Erythroblast (primary cell): ENCODE measurements at regions not wholly inside any gene's neighbourhood (a gene's known extent, or its start where the extent isn't known, plus 50 kb on each side); places are given as distances from the start of the nearest gene placed in this dataset.

Experiments used
- DNase-seq, 2 experiments: peaks; one replicate each; lab custom pipeline; 2025; lab: John Stamatoyannopoulos, UW
- GATA1 ChIP-seq: IDR thresholded peaks from 2 replicates; pipeline ENCODE4 v1.6.1; 2011; ENCODE audit warnings: low read depth, mild to moderate bottlenecking, control low read depth, low read length, moderate library complexity
- POLR2A ChIP-seq: IDR thresholded peaks from 2 replicates; pipeline ENCODE4 v1.6.1; 2011; ENCODE audit warnings: mild to moderate bottlenecking, low read length

DNA sequence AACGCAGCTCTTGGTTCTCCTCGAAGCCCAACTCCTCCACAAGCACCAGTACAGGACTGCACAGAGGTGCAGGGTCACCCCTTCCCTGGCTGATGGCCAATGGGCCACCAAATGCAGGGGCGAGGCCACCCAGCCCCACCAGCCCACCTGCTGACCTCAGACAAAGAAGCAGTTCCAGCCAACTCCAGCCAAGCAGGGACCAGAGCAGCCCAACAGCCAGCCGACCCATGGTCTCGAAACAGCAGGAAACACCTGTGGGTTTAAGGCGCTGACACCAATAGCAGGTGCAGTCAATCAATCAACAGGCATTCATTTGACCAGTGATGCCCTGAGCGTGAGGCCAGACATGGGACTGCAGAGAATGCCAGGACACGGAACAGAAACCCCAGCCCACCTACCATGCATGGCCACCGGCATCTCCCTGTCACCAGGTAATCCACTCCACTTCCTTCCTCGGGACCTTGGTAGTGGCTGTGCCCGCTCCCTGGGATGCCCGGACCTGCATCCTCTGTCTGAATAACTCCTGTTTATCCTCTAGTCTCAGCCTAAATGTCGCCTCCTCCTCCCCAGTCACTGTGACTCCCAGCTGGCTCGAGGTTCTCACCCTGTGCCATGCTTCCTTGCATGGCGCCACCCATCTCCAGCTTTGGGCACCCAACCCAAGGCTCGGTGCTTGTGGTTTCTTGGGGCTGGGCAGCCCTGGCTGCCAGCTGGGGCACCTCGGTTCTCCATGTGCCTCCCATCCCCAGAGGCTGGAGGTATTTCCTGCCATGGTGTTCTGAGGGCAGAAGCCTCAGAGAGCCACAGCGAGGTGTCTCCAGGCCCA, 1475.4 kb downstream of the BRD1 start:
- no peak for DNase-seq
- TF ChIP-seq POLR2A (no peak), GATA1 (no peak)

DNA sequence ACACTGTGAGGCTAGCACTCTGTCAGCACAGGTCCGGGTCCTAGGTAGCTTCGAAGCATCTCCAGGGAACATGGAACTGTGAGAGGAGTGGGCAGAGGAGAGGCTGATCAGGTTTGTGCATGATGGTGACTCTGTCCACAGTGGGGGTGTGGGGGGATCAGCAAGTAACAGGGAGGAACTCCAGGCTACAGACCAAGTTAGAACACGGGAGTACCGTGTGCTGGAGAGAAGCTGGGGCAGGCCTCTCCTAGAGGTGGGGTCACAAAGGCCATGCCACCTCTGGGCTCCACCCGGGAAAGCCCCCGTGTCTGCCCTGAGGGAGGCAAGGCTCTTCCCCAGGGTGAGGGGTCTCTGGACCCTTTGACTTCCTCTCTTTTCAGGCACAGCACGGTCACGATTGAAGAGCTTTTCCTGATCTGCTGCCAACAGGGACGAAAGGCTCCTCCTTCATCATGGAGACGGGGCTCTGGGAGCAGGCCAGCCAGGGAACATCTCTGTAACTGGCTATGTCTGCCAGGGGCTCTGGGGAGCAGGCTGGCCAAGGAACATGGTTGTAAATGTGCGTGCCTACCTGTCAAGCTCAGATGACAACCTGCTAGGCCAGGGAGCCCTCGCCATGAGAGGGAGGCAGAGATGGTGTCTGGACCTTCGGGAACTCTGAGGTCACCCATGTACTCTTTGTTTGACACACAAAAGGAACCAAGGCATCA, 1476.1 kb downstream of the BRD1 start:
- no peak for DNase-seq
- TF ChIP-seq GATA1, result no peak
- no peak for TF ChIP-seq POLR2A

DNA sequence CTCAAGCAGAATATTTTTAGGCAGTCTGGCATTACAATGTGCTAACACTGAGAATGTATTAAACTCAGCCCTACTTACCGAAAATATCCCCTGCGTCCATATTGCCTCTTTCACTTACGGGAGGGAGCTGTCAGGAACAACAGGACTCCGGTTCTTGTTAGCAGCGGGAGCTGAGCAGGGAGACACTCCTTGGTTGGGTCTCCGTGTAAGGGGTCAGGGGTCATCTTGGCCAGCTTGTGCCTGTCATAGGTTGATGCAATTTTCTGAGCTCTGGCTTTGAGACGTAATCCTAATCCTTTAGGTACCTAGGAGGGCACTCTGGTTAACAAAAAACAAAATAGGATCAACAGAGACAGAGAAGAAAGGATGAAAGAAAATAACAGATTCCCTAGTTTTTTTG, 1477.2 kb downstream of the BRD1 start:
- TF ChIP-seq GATA1, result no peak
- no peak for TF ChIP-seq POLR2A
- DNase-seq, result no peak

DNA sequence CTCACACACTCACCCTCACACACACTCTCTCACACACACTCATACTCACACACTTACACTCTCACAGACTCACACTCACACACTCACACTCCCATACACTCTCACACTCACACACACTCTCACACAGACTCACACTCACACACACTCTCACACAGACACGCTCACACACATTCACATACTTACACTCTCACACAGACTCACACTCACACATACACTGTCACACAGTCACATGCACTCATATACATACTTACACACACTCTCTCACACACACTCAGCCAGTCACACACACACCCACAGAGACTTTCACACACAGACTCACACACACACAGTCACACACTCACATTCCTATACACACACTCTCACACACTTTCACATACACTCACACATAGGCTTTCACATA, 1478.8 kb downstream of the BRD1 start:
- TF ChIP-seq GATA1 (no peak), POLR2A (no peak)
- no peak for DNase-seq

DNA sequence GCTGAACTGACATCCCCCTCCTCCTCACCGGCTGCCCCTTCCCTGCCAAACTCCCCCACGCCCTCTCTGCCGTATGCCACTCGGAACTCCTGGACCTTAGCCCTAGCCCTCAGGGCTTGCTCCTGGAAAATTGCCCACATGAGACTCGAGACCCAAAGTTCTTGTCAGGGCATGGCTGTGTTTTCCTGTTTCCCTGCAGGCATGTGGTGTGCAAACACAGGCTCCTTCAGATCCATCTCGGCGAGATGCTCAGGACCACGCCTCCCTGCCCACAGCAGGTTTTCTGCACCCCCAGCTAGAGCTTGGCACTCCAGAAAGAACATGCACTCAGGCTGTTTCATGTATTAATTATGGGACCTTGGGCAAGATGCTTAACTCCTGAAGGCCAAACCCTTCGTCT, 1480.4 kb downstream of the BRD1 start:
- no peak for DNase-seq
- TF ChIP-seq GATA1 (no peak), POLR2A (no peak)

DNA sequence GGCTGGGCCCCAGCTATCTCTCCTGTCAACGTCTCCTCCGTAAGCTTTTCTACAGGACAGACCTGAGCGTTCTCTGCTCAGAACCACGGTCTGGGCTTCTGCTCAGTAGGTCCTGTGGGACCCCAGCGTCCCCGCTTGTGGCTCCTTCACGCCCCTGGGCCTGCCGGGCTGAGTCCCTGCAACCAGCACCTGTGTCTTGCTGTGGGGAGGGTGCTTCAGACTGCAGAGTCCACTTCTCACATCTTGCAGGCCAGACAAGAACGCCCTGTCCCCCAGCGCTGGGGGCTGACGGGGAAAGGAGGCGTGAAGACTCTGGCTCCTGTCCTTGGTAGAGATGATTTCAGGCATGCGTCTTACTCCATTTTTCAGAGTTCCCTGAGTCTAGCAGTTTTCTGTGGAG, 1480.8 kb downstream of the BRD1 start:
- DNase-seq, result no peak
- TF ChIP-seq POLR2A (no peak), GATA1 (no peak)

DNA sequence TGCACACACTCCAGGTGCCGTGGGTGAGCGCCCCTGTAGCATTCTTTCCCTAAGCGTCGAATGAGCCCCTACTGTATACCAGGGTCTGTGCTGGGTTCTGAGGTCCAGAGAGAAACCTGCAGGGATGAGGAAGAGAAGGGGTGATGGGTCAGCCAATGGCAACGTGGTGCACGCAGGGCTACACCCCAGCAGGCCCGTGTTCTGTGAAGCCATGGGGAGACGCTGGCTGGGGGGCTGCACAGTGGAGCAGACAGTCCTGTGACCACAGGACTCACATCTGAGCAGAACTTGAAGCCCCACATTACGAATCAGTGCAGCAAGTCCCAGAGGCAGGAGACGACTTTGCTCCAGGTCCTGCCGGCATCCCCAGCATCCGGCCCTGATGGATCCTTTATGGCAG, 1481.4 kb downstream of the BRD1 start:
- TF ChIP-seq GATA1 (no peak), POLR2A (no peak)
- DNase-seq, result no peak

DNA sequence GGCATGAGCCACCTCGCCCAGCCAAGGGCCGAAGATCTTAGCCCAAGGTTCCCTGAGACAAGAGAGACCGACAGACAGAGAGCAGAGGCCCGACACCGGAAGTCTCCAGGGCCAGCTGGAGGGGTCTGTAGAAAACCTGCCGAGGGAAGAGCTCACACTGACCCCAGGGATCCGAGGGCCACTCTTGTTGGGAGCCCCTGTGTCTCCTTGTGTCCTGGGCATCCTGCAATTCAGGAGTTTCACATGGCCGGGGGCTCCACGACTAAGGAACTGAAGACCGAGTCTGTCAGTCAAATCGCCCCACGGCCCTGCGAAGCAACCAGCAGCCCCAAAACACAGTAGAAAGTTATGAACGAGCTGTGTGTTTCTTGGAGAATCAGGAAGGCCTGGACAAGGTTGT, 1482.0 kb downstream of the BRD1 start:
- no peak for DNase-seq
- TF ChIP-seq GATA1 (no peak), POLR2A (no peak)

DNA sequence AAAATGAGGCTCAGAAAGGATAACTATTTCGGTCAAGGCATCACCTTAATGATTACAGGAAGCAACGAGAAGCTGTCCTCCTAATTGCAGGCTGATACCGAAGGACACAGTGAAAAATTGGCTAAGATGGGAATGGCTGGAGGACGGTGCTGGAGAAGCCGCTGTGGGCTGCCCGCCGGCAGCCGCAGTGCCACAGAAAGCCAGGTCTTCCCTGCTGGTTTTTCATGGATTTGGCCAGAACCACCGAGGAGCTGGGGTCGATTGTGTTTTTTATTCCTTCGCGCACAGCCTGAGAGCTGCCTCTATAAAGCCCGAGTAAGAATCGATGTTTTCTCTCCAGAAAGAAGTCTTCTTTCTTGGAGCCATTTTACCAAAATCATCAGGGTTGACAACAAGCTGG, 1484.2 kb downstream of the BRD1 start:
- no peak for DNase-seq
- no peak for TF ChIP-seq POLR2A
- no peak for TF ChIP-seq GATA1

DNA sequence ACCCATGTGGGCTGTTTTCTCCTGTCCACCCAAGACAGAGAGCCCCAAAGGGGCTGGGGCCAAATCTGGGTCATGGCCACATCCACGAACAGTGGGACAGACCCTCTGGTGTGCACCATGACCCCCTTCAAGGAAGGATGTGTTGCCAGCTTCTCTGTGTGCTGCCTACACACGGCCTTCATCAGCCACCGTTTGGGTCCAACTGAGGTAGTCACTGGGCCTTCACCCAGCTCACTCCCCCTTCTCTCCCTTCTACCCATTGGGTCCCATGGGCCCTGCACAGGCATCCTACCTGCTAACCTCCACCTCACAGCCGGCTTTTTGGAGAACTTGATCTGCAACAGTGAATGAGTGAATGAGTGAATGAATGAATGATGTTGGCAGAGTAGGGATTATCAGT, 1484.9 kb downstream of the BRD1 start:
- TF ChIP-seq GATA1 (no peak), POLR2A (no peak)
- DNase-seq, result no peak

DNA sequence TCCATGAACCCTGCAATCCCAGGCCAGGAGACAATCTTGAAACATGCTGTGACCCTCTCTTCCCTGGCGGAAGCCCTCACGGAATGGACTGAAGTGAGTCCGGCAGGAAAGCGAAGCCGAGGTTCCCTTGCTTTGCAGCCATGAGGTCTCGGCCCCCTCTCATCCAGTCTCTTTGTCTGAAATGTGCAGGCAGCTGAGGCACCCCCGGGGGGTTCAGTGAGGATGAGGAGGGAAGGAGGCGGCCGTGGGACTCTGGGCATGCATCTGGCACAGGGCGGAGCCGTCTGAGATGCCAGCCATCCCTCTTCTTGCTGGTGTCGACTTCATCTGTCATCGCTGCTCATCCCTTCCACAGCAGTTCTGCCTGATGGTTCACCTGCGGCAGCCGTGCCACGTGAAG, 1485.7 kb downstream of the BRD1 start:
- TF ChIP-seq POLR2A, result no peak
- no peak for TF ChIP-seq GATA1
- no peak for DNase-seq

DNA sequence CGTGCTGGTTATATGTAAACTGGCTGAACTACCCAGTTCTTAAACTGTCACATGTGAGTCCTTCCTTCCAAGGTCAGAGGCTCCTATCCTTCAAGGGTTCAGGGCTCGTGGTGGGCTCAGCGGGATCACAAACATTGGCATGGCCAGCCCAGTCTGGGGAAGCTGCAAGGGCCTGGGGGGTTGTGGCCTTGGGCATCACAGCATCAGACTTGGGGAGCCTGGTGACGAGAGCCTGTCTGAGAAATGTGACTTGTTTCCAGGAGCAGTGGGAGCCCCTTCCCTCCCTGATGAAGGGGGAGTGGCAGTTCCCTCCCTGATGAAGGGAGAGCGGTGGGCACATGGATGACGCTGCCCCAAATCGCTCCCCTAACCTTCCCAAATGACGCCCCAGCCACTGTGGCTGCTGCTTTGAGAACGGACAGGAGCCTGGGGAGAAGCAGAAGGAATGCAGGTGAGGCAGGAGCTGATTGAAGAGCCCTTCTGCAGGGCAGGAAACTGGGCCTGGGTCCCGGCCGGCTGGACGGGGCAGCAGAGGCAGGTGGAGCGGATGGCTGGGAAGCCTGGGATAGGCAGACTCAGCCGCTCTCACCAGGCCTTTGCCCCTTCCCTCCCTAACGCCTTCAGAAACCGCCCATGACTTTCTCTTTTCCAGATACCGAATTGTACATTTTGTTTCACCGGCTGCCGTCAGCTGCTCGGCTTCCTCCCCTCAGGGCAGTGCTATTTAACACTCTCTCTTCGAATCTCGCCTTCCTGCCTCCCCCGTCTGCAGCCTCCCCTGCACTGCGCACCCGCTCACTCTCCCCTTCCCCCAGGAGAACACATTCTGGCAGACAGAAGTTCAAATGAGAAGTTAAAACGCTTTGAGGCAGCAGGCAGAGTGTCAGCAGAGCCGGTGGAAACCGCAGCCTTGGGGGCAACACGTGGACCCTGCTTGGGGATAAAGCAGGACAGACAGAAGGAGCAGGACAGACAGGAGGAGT, 1486.7 kb downstream of the BRD1 start:
- no peak for DNase-seq
- TF ChIP-seq POLR2A (no peak), GATA1 (no peak)

DNA sequence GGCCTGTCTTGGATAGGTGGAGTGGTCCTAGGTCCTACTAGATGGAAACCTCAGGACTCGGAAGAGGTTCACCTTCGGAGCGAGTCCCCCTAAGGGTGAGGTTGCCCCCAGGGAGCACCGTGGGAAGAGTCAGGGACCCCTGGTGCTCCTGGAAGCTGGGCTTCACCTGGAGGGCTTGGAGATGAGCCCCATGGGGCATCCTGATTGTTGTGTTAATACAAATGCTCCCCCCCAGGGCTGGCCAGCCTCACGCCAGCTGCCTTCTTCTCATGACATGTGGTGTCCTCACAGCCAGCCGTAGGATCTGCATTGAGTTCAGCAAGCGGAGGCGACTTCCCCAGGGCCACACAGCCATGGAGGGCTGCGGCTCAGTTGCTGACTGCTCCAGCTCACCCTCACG, 1487.5 kb downstream of the BRD1 start:
- no peak for TF ChIP-seq POLR2A
- TF ChIP-seq GATA1, result no peak
- no peak for DNase-seq
